ENCODE measurements at regions not wholly inside any gene's neighbourhood (a gene's known extent, or its start where the extent isn't known, plus 50 kb on each side); places are given as distances from the start of the nearest gene placed in this dataset.

DNA sequence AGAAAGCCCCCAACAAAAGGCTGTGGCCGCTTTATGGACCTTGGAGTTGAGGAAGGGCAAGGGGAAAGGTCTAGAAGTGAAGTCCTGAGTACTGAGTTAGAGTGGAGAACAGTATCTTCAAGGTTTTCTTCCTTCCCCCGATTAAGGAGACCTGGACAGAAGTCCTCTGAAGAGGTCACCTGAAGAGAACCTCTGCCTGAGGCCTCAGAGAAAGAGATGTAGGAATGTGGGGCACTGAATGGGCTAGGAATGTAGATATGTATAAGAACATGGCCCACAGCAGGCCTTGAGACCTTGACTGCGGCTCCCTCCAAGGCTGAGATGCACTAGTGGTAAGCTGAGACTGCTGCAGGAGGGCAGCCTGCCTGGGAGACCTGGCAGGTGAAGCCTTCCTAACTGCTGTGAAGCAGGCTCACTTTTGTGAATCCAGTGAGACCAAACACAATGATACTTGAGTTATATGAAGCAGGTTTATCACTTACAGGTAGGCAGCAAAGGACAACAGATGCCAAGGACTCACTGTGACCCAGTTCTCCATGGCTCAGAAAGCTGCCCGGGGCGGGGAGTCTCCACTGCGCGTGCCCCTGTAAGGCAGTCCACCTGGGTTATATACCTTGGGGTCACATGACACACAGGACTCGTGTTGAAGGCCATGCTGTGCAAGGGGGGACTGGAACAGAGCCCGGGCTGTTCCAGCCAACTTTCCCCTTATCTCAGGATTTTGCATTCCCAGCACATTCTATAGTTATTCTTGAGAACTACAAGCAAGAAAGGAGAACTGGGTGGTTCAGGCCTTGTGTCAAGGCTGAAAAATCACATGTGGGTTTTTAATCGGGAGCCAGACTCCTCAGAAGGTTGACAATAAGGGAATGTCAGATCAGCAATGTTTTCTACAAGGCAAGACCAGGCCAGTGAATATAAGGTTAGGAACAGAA is 78.8 kb upstream of the PPM1J start:
- 53 to 57% methylated on average over 10 of the region's 10 CpGs for WGBS, 2 donors
- H3K36me3 ChIP-seq = no peaks in the 10 kb centered on the region
- intact Hi-C loops (cut with DNase I) = no loop called here
- H3K4me3 ChIP-seq (replicated peaks in 1 of 3) = no peak overlapping the region
- H3K27ac ChIP-seq = no peak overlapping the region
- TF ChIP-seq, protein P1, sequence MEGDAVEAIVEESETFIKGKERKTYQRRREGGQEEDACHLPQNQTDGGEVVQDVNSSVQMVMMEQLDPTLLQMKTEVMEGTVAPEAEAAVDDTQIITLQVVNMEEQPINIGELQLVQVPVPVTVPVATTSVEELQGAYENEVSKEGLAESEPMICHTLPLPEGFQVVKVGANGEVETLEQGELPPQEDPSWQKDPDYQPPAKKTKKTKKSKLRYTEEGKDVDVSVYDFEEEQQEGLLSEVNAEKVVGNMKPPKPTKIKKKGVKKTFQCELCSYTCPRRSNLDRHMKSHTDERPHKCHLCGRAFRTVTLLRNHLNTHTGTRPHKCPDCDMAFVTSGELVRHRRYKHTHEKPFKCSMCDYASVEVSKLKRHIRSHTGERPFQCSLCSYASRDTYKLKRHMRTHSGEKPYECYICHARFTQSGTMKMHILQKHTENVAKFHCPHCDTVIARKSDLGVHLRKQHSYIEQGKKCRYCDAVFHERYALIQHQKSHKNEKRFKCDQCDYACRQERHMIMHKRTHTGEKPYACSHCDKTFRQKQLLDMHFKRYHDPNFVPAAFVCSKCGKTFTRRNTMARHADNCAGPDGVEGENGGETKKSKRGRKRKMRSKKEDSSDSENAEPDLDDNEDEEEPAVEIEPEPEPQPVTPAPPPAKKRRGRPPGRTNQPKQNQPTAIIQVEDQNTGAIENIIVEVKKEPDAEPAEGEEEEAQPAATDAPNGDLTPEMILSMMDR (IDR thresholded peaks at IDR 0.05) = no peak
- TF ChIP-seq POLR2A (IDR thresholded peaks at IDR 0.05) = no peak
- H3K27me3 ChIP-seq = no peaks in the 10 kb centered on the region
- DNase-seq = peak; percentile 40 to 52
- H3K9me3 ChIP-seq = no peaks in the 10 kb centered on the region
- H3K4me1 ChIP-seq = no peaks in the 10 kb centered on the region

DNA sequence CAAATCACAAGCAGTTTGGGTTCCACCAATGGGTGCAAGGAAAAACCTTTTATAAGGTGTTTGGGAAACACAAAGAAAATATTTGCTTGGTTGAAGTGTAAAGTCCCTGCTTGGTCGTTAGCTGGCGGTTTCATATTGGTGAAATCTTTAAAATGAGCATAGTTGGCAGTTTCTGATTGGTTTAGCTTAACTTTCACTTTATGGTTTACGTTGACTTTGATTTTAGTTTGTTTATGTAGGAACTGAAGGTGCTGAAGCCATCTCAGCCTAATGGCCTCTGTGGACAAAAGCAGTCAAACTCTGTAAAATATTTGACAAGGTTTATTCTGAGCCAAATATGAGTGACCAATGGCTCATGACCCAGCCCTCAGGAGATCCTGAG is 76.6 kb upstream of the PPM1J start:
- no peak for TF ChIP-seq POLR2A (IDR thresholded peaks at IDR 0.05)
- 73 to 84% methylated on average over 3 of the region's 3 CpGs for WGBS, 2 donors
- H3K9me3 ChIP-seq = no peaks in the 10 kb centered on the region
- H3K27ac ChIP-seq = no peak overlapping the region
- H3K4me3 ChIP-seq (replicated peaks in 1 of 3) = no peak overlapping the region
- H3K27me3 ChIP-seq = no peaks in the 10 kb centered on the region
- H3K36me3 ChIP-seq = no peaks in the 10 kb centered on the region
- intact Hi-C loops (cut with DNase I) = no loop called here
- DNase-seq = no peak
- no peaks in the 10 kb centered on the region for H3K4me1 ChIP-seq

DNA sequence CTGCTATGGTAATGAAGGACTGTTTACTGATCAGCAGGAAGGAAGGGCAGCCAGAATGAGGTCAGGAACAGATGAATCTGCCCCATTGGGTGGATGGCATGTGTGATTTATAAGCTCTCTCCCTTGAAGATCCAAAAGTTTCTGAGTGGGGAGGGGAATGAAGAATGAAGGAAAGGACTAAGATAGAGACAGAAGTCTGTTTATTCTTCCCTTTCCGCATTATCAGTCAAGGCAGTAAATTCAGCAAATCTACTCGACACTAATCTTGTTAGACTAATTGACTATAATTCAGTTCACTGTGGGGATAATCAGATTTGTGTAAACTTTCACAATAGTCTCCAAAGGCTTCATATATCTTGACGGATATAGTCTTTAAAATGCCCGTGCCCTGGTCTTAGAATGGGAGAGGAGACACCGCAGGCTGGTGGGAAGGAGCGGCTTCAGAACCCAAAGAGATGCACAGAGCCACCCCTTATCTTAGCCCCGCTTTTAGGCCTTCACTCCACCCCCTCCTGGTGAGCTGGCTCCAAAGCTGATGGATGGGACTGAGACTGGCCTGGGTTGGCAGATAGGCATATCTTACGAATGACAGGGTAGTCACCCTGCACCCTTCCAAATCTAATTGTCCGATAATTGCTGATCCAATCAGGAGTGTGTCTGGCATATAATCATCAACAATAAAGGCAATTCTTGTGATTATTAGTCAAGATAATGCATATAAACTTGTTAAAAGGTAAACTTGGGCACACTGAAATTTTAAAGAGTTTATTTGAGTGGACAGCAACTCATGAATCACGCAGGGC is 76.0 kb upstream of the PPM1J start:
- Histone ChIP-seq H3K4me3 (replicated peaks in 1 of 3) (no peak overlapping the region), H3K9me3 (no peaks in the 10 kb centered on the region), H3K27me3 (no peaks in the 10 kb centered on the region), H3K27ac (no peak overlapping the region), H3K4me1 (no peaks in the 10 kb centered on the region), H3K36me3 (no peaks in the 10 kb centered on the region)
- whole genome bisulfite sequencing, 2 donors = 88 to 91% methylated on average over 10 of the region's 10 CpGs
- intact Hi-C loops (cut with DNase I) = no loop called here
- DNase-seq = no peak
- TF ChIP-seq, protein P1 (IDR thresholded peaks at IDR 0.05) = no peak
- no peak for TF ChIP-seq POLR2A (IDR thresholded peaks at IDR 0.05)

DNA sequence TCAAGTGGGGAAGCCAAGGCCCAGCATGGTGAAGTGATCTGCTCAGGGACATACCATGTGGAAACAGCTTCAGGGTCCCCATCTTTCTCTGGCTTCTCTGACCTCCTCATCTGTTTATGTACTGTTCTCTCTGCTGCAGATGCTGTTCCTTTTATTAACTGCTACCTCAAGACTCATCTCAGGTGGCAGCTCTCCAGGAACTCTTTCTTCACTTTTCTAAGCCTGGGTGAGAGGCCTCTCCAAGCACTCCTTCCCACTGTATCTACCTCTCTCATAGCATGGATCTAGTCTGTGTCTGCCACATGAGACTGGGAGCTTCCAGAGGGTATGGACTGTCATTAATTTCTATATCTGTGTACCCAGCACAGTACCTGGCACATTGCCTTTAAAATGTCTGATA is 73.4 kb upstream of the PPM1J start:
- no peak for DNase-seq
- TF ChIP-seq, protein P1 (IDR thresholded peaks at IDR 0.05) = no peak
- no peak for TF ChIP-seq POLR2A (IDR thresholded peaks at IDR 0.05)
- intact Hi-C loops (cut with DNase I) = no loop called here

DNA sequence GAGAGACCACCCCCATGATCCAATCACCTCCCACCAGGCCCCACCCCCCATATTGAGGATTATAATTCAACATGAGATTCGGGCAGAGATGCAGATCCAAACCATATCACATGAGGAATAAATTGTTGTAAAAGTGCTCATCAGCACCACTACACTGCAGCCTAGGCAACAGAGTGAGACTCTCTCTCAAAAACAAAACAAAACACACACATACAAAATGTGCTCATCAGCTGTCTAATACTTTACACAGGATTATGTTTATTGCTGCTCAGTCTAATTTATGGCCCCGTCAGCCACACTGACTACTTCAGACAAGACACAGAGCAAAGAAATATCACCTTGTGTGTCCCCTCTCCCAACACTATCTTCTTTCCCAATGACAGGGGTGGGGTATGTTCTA is 72.9 kb upstream of the PPM1J start:
- 89 to 95% methylated on average over 2 of the region's 2 CpGs for WGBS, 2 donors
- intact Hi-C loops (cut with DNase I) = no loop called here

More for the DNA sequence above, 73.4 kb upstream of the PPM1J start:
- no peaks in the 10 kb centered on the region for H3K4me1 ChIP-seq
- no peak overlapping the region for H3K4me3 ChIP-seq (replicated peaks in 1 of 3)
- H3K36me3 ChIP-seq = no peaks in the 10 kb centered on the region
- no peaks in the 10 kb centered on the region for H3K9me3 ChIP-seq
- no peaks in the 10 kb centered on the region for H3K27me3 ChIP-seq
- no peak overlapping the region for H3K27ac ChIP-seq

More for the DNA sequence above, 72.9 kb upstream of the PPM1J start:
- H3K27me3 ChIP-seq = no peaks in the 10 kb centered on the region
- no peak for TF ChIP-seq POLR2A (IDR thresholded peaks at IDR 0.05)
- TF ChIP-seq, protein P1 (IDR thresholded peaks at IDR 0.05) = no peak
- no peaks in the 10 kb centered on the region for H3K36me3 ChIP-seq
- H3K9me3 ChIP-seq = no peaks in the 10 kb centered on the region
- DNase-seq = no peak
- H3K4me1 ChIP-seq = no peaks in the 10 kb centered on the region
- H3K27ac ChIP-seq = no peak overlapping the region
- H3K4me3 ChIP-seq (replicated peaks in 1 of 3) = no peak overlapping the region

All from thyroid gland (tissue), 4 donors.